ENCODE measurements at regions not wholly inside any gene's neighbourhood (a gene's known extent, or its start where the extent isn't known, plus 50 kb on each side); places are given as distances from the start of the nearest gene placed in this dataset.

GRCh38 chr2:223418604-223419199, 183.5 kb downstream of the SCG2 start:
- no peak for TF ChIP-seq CTCF (conservative IDR thresholded peaks at IDR 0.05 in 1 of 2, IDR thresholded peaks at IDR 0.05 in 1 of 2; ENCODE audit: extremely low read depth in 1 of 2, insufficient read depth in 1 of 2, low read depth in 1 of 2, low read length in 2 of 2)
- TF ChIP-seq EZH2 (IDR thresholded peaks at IDR 0.05; ENCODE audit: borderline replicate concordance, low read length) = no peak

All from mammary epithelial cell (primary cell).